ENCODE measurements at regions not wholly inside any gene's neighbourhood (a gene's known extent, or its start where the extent isn't known, plus 50 kb on each side); places are given as distances from the start of the nearest gene placed in this dataset.

GRCh38 chr20:52470561-52470960 lies 279.0 kb upstream of the ZFP64 start:
- H3K4me3 Mint-ChIP-seq: no peak overlapping the region
- H3K4me1 Mint-ChIP-seq (ENCODE audit: low read depth): no peaks in the 10 kb centered on the region
- POLR2A ChIA-PET: interaction anchor here (0.5 kb wide), 1 partner anchor 346 kb away, joined by 3 read pairs; no protein-coding TSS in a partner anchor
- H3K9me3 ChIP-seq (ENCODE audit: control insufficient read depth in 1 of 2, insufficient read depth in 1 of 2, low read length in 2 of 2): no peaks in the 10 kb centered on the region
- H3K27me3 ChIP-seq (ENCODE audit: control insufficient read depth in 1 of 2, insufficient read depth in 2 of 2, low read length in 2 of 2): no peaks in the 10 kb centered on the region
- no peak overlapping the region for H3K27ac ChIP-seq (ENCODE audit: low read depth in 1 of 2, low read length in 2 of 2)
- H3K9me3 Mint-ChIP-seq: no peaks in the 10 kb centered on the region
- H3K4me1 ChIP-seq (ENCODE audit: insufficient read depth, low read length): no peaks in the 10 kb centered on the region
- no peak for ATAC-seq (ENCODE audit: poor library complexity)
- no peak for TF ChIP-seq CTCF (IDR thresholded peaks at IDR 0.05)
- H3K27me3 Mint-ChIP-seq: no peaks in the 10 kb centered on the region
- no peak overlapping the region for H3K4me3 ChIP-seq (ENCODE audit: low read length)
- no peak for DNase-seq
- H3K36me3 ChIP-seq (ENCODE audit: insufficient read depth, low read length): no peaks in the 10 kb centered on the region
- intact Hi-C loops (cut with DNase I, micrococcal nuclease): no loop called here
- CTCF ChIA-PET: no interaction called here
- H3K27ac Mint-ChIP-seq: no peak overlapping the region
- H3K36me3 Mint-ChIP-seq (ENCODE audit: low read depth): no peaks in the 10 kb centered on the region

- DNase-seq (no peak), ATAC-seq (ENCODE audit: poor library complexity) (no peak)
- intact Hi-C loops (cut with DNase I, micrococcal nuclease): no loop called here
- H3K27me3 Mint-ChIP-seq: no peaks in the 10 kb centered on the region
- H3K9me3 Mint-ChIP-seq: no peaks in the 10 kb centered on the region
- H3K4me1 Mint-ChIP-seq (ENCODE audit: low read depth): no peaks in the 10 kb centered on the region
- ChIA-PET CTCF (no interaction called here), POLR2A (no interaction called here)
- no peak overlapping the region for H3K4me3 ChIP-seq (ENCODE audit: low read length)
- no peaks in the 10 kb centered on the region for H3K36me3 Mint-ChIP-seq (ENCODE audit: low read depth)
- no peaks in the 10 kb centered on the region for H3K4me1 ChIP-seq (ENCODE audit: insufficient read depth, low read length)
- peaks cover 0 to 6% of the 10 kb centered on the region in 2 experiments for H3K9me3 ChIP-seq (ENCODE audit: control insufficient read depth in 1 of 2, insufficient read depth in 1 of 2, low read length in 2 of 2)
- no peak overlapping the region for H3K4me3 Mint-ChIP-seq
- H3K27ac ChIP-seq (ENCODE audit: low read depth in 1 of 2, low read length in 2 of 2): no peak overlapping the region
- no peaks in the 10 kb centered on the region for H3K36me3 ChIP-seq (ENCODE audit: insufficient read depth, low read length)
- H3K27me3 ChIP-seq (ENCODE audit: control insufficient read depth in 1 of 2, insufficient read depth in 2 of 2, low read length in 2 of 2): no peaks in the 10 kb centered on the region
- TF ChIP-seq CTCF (IDR thresholded peaks at IDR 0.05): no peak
- H3K27ac Mint-ChIP-seq: no peak overlapping the region
These were observed 277.5 kb upstream of the ZFP64 start for GRCh38 chr20:52469128-52469527.

- ChIA-PET CTCF (no interaction called here), POLR2A (interaction anchor here (0.6 kb wide), 2 partner anchors 61 to 66 kb away, joined by 3 to 4 read pairs; no protein-coding TSS in a partner anchor)
- Histone ChIP-seq H3K9me3 (ENCODE audit: control insufficient read depth in 1 of 2, insufficient read depth in 1 of 2, low read length in 2 of 2) (peaks cover 0 to 6% of the 10 kb centered on the region in 2 experiments), H3K4me1 (ENCODE audit: insufficient read depth, low read length) (no peaks in the 10 kb centered on the region), H3K4me3 (ENCODE audit: low read length) (no peak overlapping the region), H3K27ac (ENCODE audit: low read depth in 1 of 2, low read length in 2 of 2) (no peak overlapping the region), H3K36me3 (ENCODE audit: insufficient read depth, low read length) (no peaks in the 10 kb centered on the region), H3K27me3 (ENCODE audit: control insufficient read depth in 1 of 2, insufficient read depth in 2 of 2, low read length in 2 of 2) (no peaks in the 10 kb centered on the region)
- H3K9me3 Mint-ChIP-seq: no peaks in the 10 kb centered on the region
- no peak overlapping the region for H3K27ac Mint-ChIP-seq
- no peak for DNase-seq
- no peaks in the 10 kb centered on the region for H3K36me3 Mint-ChIP-seq (ENCODE audit: low read depth)
- H3K4me1 Mint-ChIP-seq (ENCODE audit: low read depth): no peaks in the 10 kb centered on the region
- H3K27me3 Mint-ChIP-seq: no peaks in the 10 kb centered on the region
- H3K4me3 Mint-ChIP-seq: no peak overlapping the region
- intact Hi-C loops (cut with DNase I, micrococcal nuclease): no loop called here
- ATAC-seq (ENCODE audit: poor library complexity): no peak
- no peak for TF ChIP-seq CTCF (IDR thresholded peaks at IDR 0.05)
These were observed 274.4 kb upstream of the ZFP64 start for GRCh38 chr20:52465991-52466390.
